ENCODE measurements at regions not wholly inside any gene's neighbourhood (a gene's known extent, or its start where the extent isn't known, plus 50 kb on each side); places are given as distances from the start of the nearest gene placed in this dataset.

DNA sequence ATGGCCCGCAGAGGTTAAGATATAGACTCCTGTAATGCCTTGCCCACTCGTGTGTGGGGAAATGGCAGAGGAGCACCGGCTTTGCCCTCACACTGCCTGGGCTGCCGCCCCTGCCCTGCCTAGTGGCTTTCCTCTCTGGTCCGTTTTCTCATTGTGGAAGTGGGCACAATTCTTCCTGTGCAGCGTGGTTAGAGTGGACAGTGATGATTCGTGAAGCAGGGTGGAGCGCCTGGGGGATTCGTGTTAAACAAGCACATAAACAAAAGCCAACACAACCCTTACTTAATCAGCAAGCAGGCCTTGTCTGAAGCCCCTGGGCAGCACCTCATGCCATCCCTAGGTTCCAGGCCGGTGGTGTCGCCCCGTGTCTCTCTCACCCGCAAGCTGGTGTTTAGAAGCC, 269.7 kb downstream of the SEC14L1 start:
- TF ChIP-seq SPI1 (IDR thresholded peaks at IDR 0.05; ENCODE audit: low read depth, low read length) (no peak), POLR2A (IDR thresholded peaks at IDR 0.05; ENCODE audit: low read depth, low read length) (no peak), PAX5 (IDR thresholded peaks at IDR 0.05; ENCODE audit: insufficient read depth, low read length, severe bottlenecking) (no peak)
